ENCODE measurements at regions not wholly inside any gene's neighbourhood (a gene's known extent, or its start where the extent isn't known, plus 50 kb on each side); places are given as distances from the start of the nearest gene placed in this dataset.

GRCh38 chr9:108184009-108184408 is 671.8 kb downstream of the ACTL7B start:
- no peak for FAIRE-seq
- no peak for ATAC-seq
- no peak overlapping the region for H3K4me2 ChIP-seq (ENCODE audit: low read depth, low read length)
- intact Hi-C loops (cut with micrococcal nuclease; ENCODE audit: unreplicated experiment) (no loop called here), in situ Hi-C loops (cut with HindIII; ENCODE audit: extremely low pct_ligation_motif_present, low pct_unique_long_range_greater_than_20kb) (no loop called here)
- CTCF ChIA-PET (ENCODE audit: low intra/inter-chr PET ratio, low total read pairs), result no interaction called here
- H4K20me1 ChIP-seq (ENCODE audit: insufficient read depth, low read length), result no peaks in the 10 kb centered on the region
- TF ChIP-seq SIN3A (IDR thresholded peaks at IDR 0.05; ENCODE audit: borderline replicate concordance, low read depth, low read length), result no peak
- H2AFZ ChIP-seq (ENCODE audit: low read length), result no peak overlapping the region
- POLR2A ChIA-PET, result no interaction called here
- BruUV-seq (replicated peaks), result no TSS peak
- no peak for DNase-seq (ENCODE audit: low spot score)
- no peaks in the 10 kb centered on the region for H3K4me1 ChIP-seq (ENCODE audit: insufficient read depth, low read length)
- no peaks in the 10 kb centered on the region; a peak in 1 of 5 replicates for H3K27me3 ChIP-seq (ENCODE audit: control insufficient read depth in 1 of 2, insufficient read depth in 2 of 2, low read length in 2 of 2)
- 58% methylated on average over 3 of the region's 3 CpGs for WGBS (ENCODE audit: low lambda C conversion rate)
- H3K27ac ChIP-seq (ENCODE audit: extremely low read length, insufficient read depth, low read length), result no peak overlapping the region
- no peak overlapping the region for H3K4me3 ChIP-seq (replicated peaks in 1 of 3; ENCODE audit: insufficient read depth in 1 of 3, low read depth in 2 of 3, low read length in 3 of 3)
- no peaks in the 10 kb centered on the region for H3K36me3 ChIP-seq (replicated peaks in 1 of 2; ENCODE audit: control insufficient read depth in 1 of 2, insufficient read depth in 2 of 2, low read length in 2 of 2)
- no peaks in the 10 kb centered on the region for H3K79me2 ChIP-seq (ENCODE audit: insufficient read depth, low read length)
- no peak overlapping the region for H3K9ac ChIP-seq (ENCODE audit: insufficient read depth, low read depth, low read length)
- no peaks in the 10 kb centered on the region for H3K9me3 ChIP-seq (ENCODE audit: low read length)

GRCh38 chr9:108182950-108183381 is 672.8 kb downstream of the ACTL7B start:
- H3K4me3 ChIP-seq (replicated peaks in 1 of 3; ENCODE audit: insufficient read depth in 1 of 3, low read depth in 2 of 3, low read length in 3 of 3), result no peak overlapping the region
- no peak for ATAC-seq
- 13% methylated on average over 4 of the region's 5 CpGs for WGBS (ENCODE audit: low lambda C conversion rate)
- FAIRE-seq, result no peak
- no peak overlapping the region for H3K27ac ChIP-seq (ENCODE audit: extremely low read length, insufficient read depth, low read length)
- intact Hi-C loops (cut with micrococcal nuclease; ENCODE audit: unreplicated experiment) (no loop called here), in situ Hi-C loops (cut with HindIII; ENCODE audit: extremely low pct_ligation_motif_present, low pct_unique_long_range_greater_than_20kb) (no loop called here)
- H3K9ac ChIP-seq (ENCODE audit: insufficient read depth, low read depth, low read length), result no peak overlapping the region
- H3K9me3 ChIP-seq (ENCODE audit: low read length), result no peaks in the 10 kb centered on the region
- no peak overlapping the region for H2AFZ ChIP-seq (ENCODE audit: low read length)
- no peaks in the 10 kb centered on the region for H4K20me1 ChIP-seq (ENCODE audit: insufficient read depth, low read length)
- no peak for DNase-seq (ENCODE audit: low spot score)
- no peaks in the 10 kb centered on the region; a peak in 1 of 5 replicates for H3K27me3 ChIP-seq (ENCODE audit: control insufficient read depth in 1 of 2, insufficient read depth in 2 of 2, low read length in 2 of 2)
- no peak for TF ChIP-seq KDM3A (CRISPR knock-in tag; IDR thresholded peaks at IDR 0.05; ENCODE audit: low read depth)
- TF ChIP-seq ZSCAN29 (CRISPR knock-in tag; conservative IDR thresholded peaks at IDR 0.05), result no peak
- TF ChIP-seq RARA (CRISPR knock-in tag; IDR thresholded peaks at IDR 0.05), result no peak
- TF ChIP-seq MXD1 (CRISPR knock-in tag; IDR thresholded peaks at IDR 0.05), result no peak
- no peak for TF ChIP-seq YEATS4 (CRISPR knock-in tag; IDR thresholded peaks at IDR 0.05; ENCODE audit: borderline replicate concordance)
- no peak for TF ChIP-seq ZSCAN12 (CRISPR knock-in tag; IDR thresholded peaks at IDR 0.05)
- TF ChIP-seq CSRNP1 (CRISPR knock-in tag; IDR thresholded peaks at IDR 0.05), result no peak
- no peak for TF ChIP-seq ZNF652 (CRISPR knock-in tag; IDR thresholded peaks at IDR 0.05; ENCODE audit: borderline replicate concordance, low read depth)
- no peak for TF ChIP-seq DPF2 (CRISPR knock-in tag; IDR thresholded peaks at IDR 0.05; ENCODE audit: borderline replicate concordance, low read depth)
- TF ChIP-seq HNF4G (IDR thresholded peaks at IDR 0.05; ENCODE audit: borderline replicate concordance, low read depth, low read length), result no peak
- TF ChIP-seq HNF4G (CRISPR knock-in tag; IDR thresholded peaks at IDR 0.05; ENCODE audit: borderline replicate concordance, low read depth), result no peak
- TF ChIP-seq ZNF3 (CRISPR knock-in tag; IDR thresholded peaks at IDR 0.05), result no peak
- TF ChIP-seq ZBTB46 (CRISPR knock-in tag; IDR thresholded peaks at IDR 0.05; ENCODE audit: borderline replicate concordance), result no peak
- no peak for TF ChIP-seq ZSCAN22 (CRISPR knock-in tag; IDR thresholded peaks at IDR 0.05)
- no TSS peak for BruUV-seq (replicated peaks)
- no peaks in the 10 kb centered on the region for H3K36me3 ChIP-seq (replicated peaks in 1 of 2; ENCODE audit: control insufficient read depth in 1 of 2, insufficient read depth in 2 of 2, low read length in 2 of 2)
- H3K4me1 ChIP-seq (ENCODE audit: insufficient read depth, low read length), result no peaks in the 10 kb centered on the region
- H3K79me2 ChIP-seq (ENCODE audit: insufficient read depth, low read length), result no peaks in the 10 kb centered on the region
- no peak overlapping the region for H3K4me2 ChIP-seq (ENCODE audit: low read depth, low read length)
- ChIA-PET POLR2A (no interaction called here), CTCF (ENCODE audit: low intra/inter-chr PET ratio, low total read pairs) (no interaction called here)

Measured in HepG2 (cell line).